Calu3 (cell line): ENCODE measurements at regions not wholly inside any gene's neighbourhood (a gene's known extent, or its start where the extent isn't known, plus 50 kb on each side); places are given as distances from the start of the nearest gene placed in this dataset.

Experiments used
- BruUV-seq: library from RNA; stranded (reverse); fragments of 400-500 nt; replicated peaks from 2 replicates; lab custom pipeline; 2021; lab: Mats Ljungman, UMichigan
- CTCF ChIA-PET: fragments of 300-600 bp; sonication (Branson Sonifier 250); formaldehyde crosslinking; loops from one replicate; lab custom pipeline; 2022; ENCODE audit warnings: antibody characterized with exemption; lab: Charles Lee
- DNase-seq: peaks from one replicate; pipeline ENCODE4 v3.0.0; 2022
- H3K27ac Mint-ChIP-seq: one replicate; pipeline ENCODE4 v1.8.0; 2022; ENCODE audit warnings: mixed read lengths; ENCODE audit not compliant: unreplicated experiment
- H3K27me3 Mint-ChIP-seq: one replicate; pipeline ENCODE4 v1.8.0; 2022; ENCODE audit warnings: mixed read lengths; ENCODE audit not compliant: unreplicated experiment
- H3K36me3 Mint-ChIP-seq: one replicate; pipeline ENCODE4 v1.8.0; 2022; ENCODE audit warnings: mild to moderate bottlenecking, moderate library complexity, mixed read lengths; ENCODE audit not compliant: insufficient read depth, unreplicated experiment
- H3K4me1 Mint-ChIP-seq: one replicate; pipeline ENCODE4 v1.8.0; 2022; ENCODE audit warnings: mild to moderate bottlenecking, low read depth, mixed read lengths; ENCODE audit not compliant: unreplicated experiment
- H3K4me3 Mint-ChIP-seq: one replicate; pipeline ENCODE4 v1.8.0; 2022; ENCODE audit warnings: mild to moderate bottlenecking, low read depth, moderate library complexity, mixed read lengths; ENCODE audit not compliant: unreplicated experiment
- H3K9me3 Mint-ChIP-seq: one replicate; pipeline ENCODE4 v1.8.0; 2022; ENCODE audit warnings: low read depth, mixed read lengths; ENCODE audit not compliant: unreplicated experiment
- CTCF ChIP-seq: fragments of 200-600 bp; IDR thresholded peaks from one replicate; pipeline ENCODE4 v1.8.0; 2022; ENCODE audit warnings: antibody characterized with exemption; ENCODE audit not compliant: unreplicated experiment
- intact Hi-C: fragments of 100-400 bp; cut with micrococcal nuclease; formaldehyde crosslinking; loops from one replicate; pipeline ENCODE4 v1.10.0; 2022; ENCODE audit not compliant: unreplicated experiment

GRCh38 chr18:4831791-4832375 lies 365.2 kb downstream of the AKAIN1 start:
- H3K4me1 Mint-ChIP-seq, result no peaks in the 10 kb centered on the region
- CTCF ChIA-PET, result interaction anchor here (1.1 kb wide), 1 partner anchor 13 kb away, joined by 5 read pairs; no protein-coding TSS in a partner anchor

GRCh38 chr18:4831127-4831526 lies 365.9 kb downstream of the AKAIN1 start:
- no peak for DNase-seq
- TF ChIP-seq CTCF, result no peak
- H3K27ac Mint-ChIP-seq, result peak overlapping the region; percentile 66
- no TSS peak for BruUV-seq
- H3K9me3 Mint-ChIP-seq, result peaks cover 2% of the 10 kb centered on the region
- CTCF ChIA-PET, result interaction anchor here (1.1 kb wide), 1 partner anchor 13 kb away, joined by 5 read pairs; no protein-coding TSS in a partner anchor
- no peaks in the 10 kb centered on the region for H3K27me3 Mint-ChIP-seq
- intact Hi-C loops, result no loop called here
- no peaks in the 10 kb centered on the region for H3K4me1 Mint-ChIP-seq
- no peak overlapping the region for H3K4me3 Mint-ChIP-seq
- H3K36me3 Mint-ChIP-seq, result no peaks in the 10 kb centered on the region

More at GRCh38 chr18:4831791-4832375, 365.2 kb downstream of the AKAIN1 start:
- H3K9me3 Mint-ChIP-seq, result peaks cover under 1% of the 10 kb centered on the region
- peak; percentile 5 for DNase-seq
- H3K36me3 Mint-ChIP-seq, result no peaks in the 10 kb centered on the region
- intact Hi-C loops, result no loop called here
- TF ChIP-seq CTCF, result no peak
- no TSS peak for BruUV-seq
- no peaks in the 10 kb centered on the region for H3K27me3 Mint-ChIP-seq
- no peak overlapping the region for H3K4me3 Mint-ChIP-seq
- peak overlapping the region; percentile 66 for H3K27ac Mint-ChIP-seq

- DNase-seq, result no peak
- peaks cover 10% of the 10 kb centered on the region for H3K9me3 Mint-ChIP-seq
- H3K4me3 Mint-ChIP-seq, result no peak overlapping the region
- CTCF ChIA-PET, result no interaction called here
- no peak for TF ChIP-seq CTCF
- no peak overlapping the region for H3K27ac Mint-ChIP-seq
- H3K36me3 Mint-ChIP-seq, result no peaks in the 10 kb centered on the region
- no peaks in the 10 kb centered on the region for H3K4me1 Mint-ChIP-seq
- no TSS peak for BruUV-seq
- intact Hi-C loops, result no loop called here
- no peaks in the 10 kb centered on the region for H3K27me3 Mint-ChIP-seq
These were observed 368.0 kb upstream of the DLGAP1 start for GRCh38 chr18:4823091-4823490.

GRCh38 chr18:4821801-4822200 lies 366.7 kb upstream of the DLGAP1 start:
- intact Hi-C loops, result no loop called here
- Mint-ChIP-seq H3K27me3 (no peaks in the 10 kb centered on the region), H3K4me3 (no peak overlapping the region), H3K36me3 (no peaks in the 10 kb centered on the region), H3K9me3 (peaks cover 14% of the 10 kb centered on the region), H3K4me1 (no peaks in the 10 kb centered on the region), H3K27ac (no peak overlapping the region)
- BruUV-seq, result no TSS peak
- no peak for TF ChIP-seq CTCF
- CTCF ChIA-PET, result interaction anchor here (0.6 kb wide), 1 partner anchor 1756 kb away, joined by 4 read pairs; no protein-coding TSS in a partner anchor
- DNase-seq, result no peak
